Activated CD4-positive, alpha-beta T cell treated with anti-CD3 and anti-CD28 coated beads for 24 hours (primary cell): ENCODE measurements at regions not wholly inside any gene's neighbourhood (a gene's known extent, or its start where the extent isn't known, plus 50 kb on each side); places are given as distances from the start of the nearest gene placed in this dataset.
"Not testable (repeated sequence)": the region's sequence is repeated elsewhere in the genome, so short reads cannot be mapped to it uniquely, and the experiment has no call there.

ENCODE experiments used
- DNase-seq, 2 donors: peaks; one replicate each; pipeline ENCODE4 v3.0.0-alpha.2; 2020; ENCODE audit warnings: low read depth in 2 of 2

- DNase-seq: no peak
Measured at GRCh38 chr13:85603735-85604134, 195.5 kb downstream of the SLITRK6 start.

- no peak for DNase-seq
Measured at GRCh38 chr13:85601526-85601925, 197.7 kb downstream of the SLITRK6 start.

GRCh38 chr13:85597790-85598500 lies 201.3 kb downstream of the SLITRK6 start:
- no peak for DNase-seq

GRCh38 chr13:85592211-85592610 lies 207.0 kb downstream of the SLITRK6 start:
- DNase-seq: no peak

GRCh38 chr13:85590231-85590931 lies 208.8 kb downstream of the SLITRK6 start:
- DNase-seq: no peak

- no peak for DNase-seq
Measured at GRCh38 chr13:85589021-85589420, 210.2 kb downstream of the SLITRK6 start.

- DNase-seq: no peak
Measured at GRCh38 chr13:85588359-85588758, 210.9 kb downstream of the SLITRK6 start.

GRCh38 chr13:85586856-85587255 lies 212.4 kb downstream of the SLITRK6 start:
- no peak for DNase-seq

GRCh38 chr13:85586422-85586831 lies 212.8 kb downstream of the SLITRK6 start:
- DNase-seq: no peak

- no peak for DNase-seq
Measured at GRCh38 chr13:85582890-85583289, 216.3 kb downstream of the SLITRK6 start.

- no peak for DNase-seq
Measured at GRCh38 chr13:85575110-85575509, 224.1 kb downstream of the SLITRK6 start.

GRCh38 chr13:85567909-85568308 lies 231.3 kb downstream of the SLITRK6 start:
- no peak for DNase-seq

GRCh38 chr13:85565652-85566051 lies 233.6 kb downstream of the SLITRK6 start:
- no peak for DNase-seq

- no peak for DNase-seq
Measured at GRCh38 chr13:85564598-85564997, 234.6 kb downstream of the SLITRK6 start.

- DNase-seq: no peak
Measured at GRCh38 chr13:85562282-85562681, 236.9 kb downstream of the SLITRK6 start.

GRCh38 chr13:85557691-85558467 lies 241.3 kb downstream of the SLITRK6 start:
- no peak for DNase-seq

- no peak for DNase-seq
Measured at GRCh38 chr13:85551012-85551411, 248.2 kb downstream of the SLITRK6 start.

- DNase-seq: no peak
Measured at GRCh38 chr13:85549819-85550218, 249.4 kb downstream of the SLITRK6 start.

GRCh38 chr13:85548845-85549244 lies 250.4 kb downstream of the SLITRK6 start:
- not testable (repeated sequence) for DNase-seq

- DNase-seq: no peak
Measured at GRCh38 chr13:85545771-85546170, 253.4 kb downstream of the SLITRK6 start.

GRCh38 chr13:85544756-85545155 lies 254.5 kb downstream of the SLITRK6 start:
- no peak for DNase-seq

- DNase-seq: no peak
Measured at GRCh38 chr13:85543144-85543543, 256.1 kb downstream of the SLITRK6 start.

- no peak for DNase-seq
Measured at GRCh38 chr13:85541476-85541875, 257.7 kb downstream of the SLITRK6 start.
